AG09309 (cell line): ENCODE measurements at regions not wholly inside any gene's neighbourhood (a gene's known extent, or its start where the extent isn't known, plus 50 kb on each side); places are given as distances from the start of the nearest gene placed in this dataset.

ENCODE experiments used
- DNase-seq: peaks from one replicate; pipeline ENCODE4 v3.0.0-alpha.2; 2010; ENCODE audit warnings: low read depth
- H3K4me3 ChIP-seq: 2 replicates; pipeline ENCODE4 v1.5.1; 2011; ENCODE audit warnings: mild to moderate bottlenecking, low read depth, low read length, moderate library complexity; ENCODE audit not compliant: control insufficient read depth
- CTCF ChIP-seq: IDR thresholded peaks from 2 replicates; pipeline ENCODE4 v1.5.1; 2011; ENCODE audit warnings: mild to moderate bottlenecking, low read depth, low read length, inconsistent platforms; ENCODE audit not compliant: insufficient read depth, control insufficient read depth; ENCODE audit errors: missing control alignments

GRCh38 chr16:17524656-17525055, 53.9 kb upstream of the XYLT1 start:
- no peak overlapping the region for H3K4me3 ChIP-seq
- DNase-seq, result no peak
- no peak for TF ChIP-seq CTCF

- DNase-seq, result no peak
Measured at GRCh38 chr16:17520561-17520960, 49.8 kb upstream of the XYLT1 start.

More at GRCh38 chr16:17520561-17520960, 49.8 kb upstream of the XYLT1 start:
- H3K4me3 ChIP-seq, result no peak overlapping the region
- TF ChIP-seq CTCF, result no peak
